Stimulated activated CD4-positive, alpha-beta T cell treated with anti-CD3 and anti-CD28 coated beads, Interleukin-1b, Interleukin-23, amount 100 ng/mL, for 48 hours (primary cell): ENCODE measurements at regions not wholly inside any gene's neighbourhood (a gene's known extent, or its start where the extent isn't known, plus 50 kb on each side); places are given as distances from the start of the nearest gene placed in this dataset.
"Not testable (repeated sequence)": the region's sequence is repeated elsewhere in the genome, so short reads cannot be mapped to it uniquely, and the experiment has no call there.

Experiments used
- DNase-seq: peaks from one replicate; pipeline ENCODE4 v3.0.0-alpha.2; 2020

DNA sequence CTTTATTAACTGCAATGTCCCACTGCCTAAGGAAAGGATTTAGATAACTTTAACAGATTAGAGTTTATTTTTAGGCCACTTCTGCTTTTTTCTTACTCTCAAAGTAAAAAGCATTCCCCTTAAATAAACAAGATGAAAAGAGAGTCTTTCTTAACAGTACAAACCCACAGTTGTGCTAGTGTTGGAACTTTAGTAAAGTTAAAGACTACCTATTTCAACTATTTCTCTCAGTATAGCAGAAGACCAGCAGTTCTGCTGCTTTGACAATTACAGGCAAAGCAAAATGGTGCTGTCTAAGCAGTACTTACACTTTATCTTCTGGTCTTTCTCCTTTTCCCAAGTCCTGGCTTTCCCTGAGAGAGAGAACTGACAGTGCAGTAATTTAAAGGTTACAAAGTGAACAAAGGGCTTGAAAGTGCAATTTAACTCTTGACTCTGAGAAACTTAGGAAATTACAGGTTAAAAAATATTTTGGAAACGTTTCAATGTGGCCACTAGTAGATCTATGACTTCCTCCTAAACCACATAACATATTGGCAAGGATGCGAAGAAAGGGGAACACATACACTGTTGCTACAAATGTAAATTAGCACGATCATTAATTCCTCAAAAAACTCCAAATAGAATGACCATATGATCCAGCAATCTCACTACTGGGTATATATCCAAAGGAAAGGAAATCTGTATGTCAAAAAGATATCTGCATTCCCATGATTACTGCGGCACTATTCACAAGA is 135.4 kb upstream of the POGK start:
- no peak for DNase-seq

DNA sequence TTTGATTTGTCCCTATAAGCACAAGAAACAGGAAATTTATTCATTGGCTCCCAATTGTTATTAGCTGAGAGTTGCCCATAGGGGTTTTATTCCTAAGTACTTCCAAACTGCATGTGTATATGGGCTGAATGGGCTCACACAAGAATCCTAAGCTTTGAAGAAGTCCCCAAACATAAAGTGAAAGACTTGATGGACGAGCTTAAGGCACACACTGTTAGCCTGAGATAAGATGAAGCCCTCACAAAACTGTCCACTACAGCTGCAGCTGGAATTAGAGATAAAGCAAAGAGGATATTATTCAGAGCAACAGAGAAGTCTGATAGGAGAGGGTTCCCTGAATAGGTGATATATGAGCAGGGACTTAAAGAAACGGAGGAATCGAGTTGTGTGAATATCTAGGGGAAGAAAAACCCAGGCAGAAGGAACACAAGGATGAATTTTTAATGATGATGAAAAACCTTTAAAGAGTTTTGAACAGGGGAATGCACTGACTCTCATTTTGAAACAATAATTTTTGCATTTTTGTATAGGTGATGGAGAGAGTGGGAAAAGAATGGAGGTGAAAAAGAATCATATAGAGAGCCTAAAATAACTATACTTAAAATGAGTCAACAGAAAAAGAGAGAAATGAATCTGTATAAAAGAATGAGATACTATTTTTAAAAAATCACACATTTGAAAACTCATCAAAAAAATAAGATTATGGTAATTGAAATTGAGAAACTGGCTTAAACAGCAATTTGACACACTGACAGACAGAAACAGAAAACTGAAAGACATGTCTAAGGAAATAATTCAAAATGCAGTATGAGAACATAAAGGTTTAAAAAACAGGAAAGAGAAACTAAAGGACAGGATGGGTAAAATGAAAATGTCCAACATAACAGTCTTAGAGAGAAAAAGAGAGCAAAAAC is 133.6 kb upstream of the POGK start:
- no peak for DNase-seq

DNA sequence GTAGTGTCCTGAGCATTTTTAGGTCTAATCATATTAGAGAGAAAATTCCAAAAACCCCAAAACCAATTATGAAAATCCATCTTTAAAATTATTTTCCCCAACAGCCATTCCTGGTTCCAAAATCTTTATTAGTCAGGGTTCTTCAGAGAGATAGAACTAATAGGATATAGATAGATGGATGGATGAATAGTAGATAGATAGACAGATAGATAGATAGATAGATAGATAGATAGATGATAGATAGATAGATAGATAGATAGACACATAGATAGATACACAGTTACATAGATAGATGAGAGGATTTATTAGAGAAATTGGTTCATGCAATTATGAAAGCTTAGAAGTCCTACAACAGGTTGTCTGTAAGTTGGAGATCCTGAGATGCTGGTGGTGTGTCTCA is 122.7 kb upstream of the POGK start:
- DNase-seq = no peak

DNA sequence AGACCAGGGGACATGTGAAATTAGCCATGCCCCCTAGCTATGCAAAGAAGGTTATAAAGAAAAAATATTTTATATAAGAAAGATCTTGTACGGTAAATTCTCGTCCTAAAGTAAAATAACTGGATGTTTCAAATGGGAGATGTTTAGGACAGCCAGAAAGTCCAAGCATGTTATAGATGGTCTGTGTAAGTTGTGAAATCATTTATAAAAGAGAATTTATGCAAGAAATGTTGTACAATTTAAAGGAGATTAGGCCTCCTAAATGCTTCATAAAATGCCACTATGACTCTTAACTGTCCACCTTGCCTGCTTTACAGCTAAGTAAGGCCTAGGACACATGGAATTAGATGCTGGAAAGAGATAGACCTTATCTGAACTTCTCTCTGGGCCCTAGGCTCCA is 118.1 kb upstream of the POGK start:
- no peak for DNase-seq

DNA sequence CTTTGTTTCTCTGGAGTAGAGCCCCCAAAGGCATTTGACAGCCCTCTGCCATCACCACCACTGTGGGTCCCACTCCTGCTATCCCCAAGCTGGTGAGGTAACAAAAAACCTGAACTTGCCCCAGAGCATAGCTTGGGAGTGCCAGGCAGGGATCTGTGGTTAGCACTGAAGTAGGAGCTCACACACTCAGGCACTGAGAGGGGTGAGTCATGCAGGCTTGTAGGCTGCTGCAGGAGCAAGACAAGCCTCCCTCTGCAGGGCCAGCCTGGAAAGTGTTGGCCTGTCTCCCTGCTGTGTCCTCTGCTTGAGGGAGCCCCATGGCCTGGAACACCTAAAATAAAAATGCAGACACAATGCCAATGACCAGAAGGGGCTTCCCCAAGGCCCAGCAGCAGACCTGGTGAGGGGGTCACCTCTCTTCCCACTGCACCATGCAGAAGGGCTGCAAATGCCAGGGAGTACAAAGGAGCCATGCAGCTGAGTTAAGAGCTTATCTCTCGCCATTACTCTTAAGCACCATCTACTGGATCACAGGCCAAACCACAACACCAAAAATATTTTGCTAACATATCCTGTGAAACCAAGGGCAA is 108.9 kb upstream of the POGK start:
- no peak for DNase-seq

DNA sequence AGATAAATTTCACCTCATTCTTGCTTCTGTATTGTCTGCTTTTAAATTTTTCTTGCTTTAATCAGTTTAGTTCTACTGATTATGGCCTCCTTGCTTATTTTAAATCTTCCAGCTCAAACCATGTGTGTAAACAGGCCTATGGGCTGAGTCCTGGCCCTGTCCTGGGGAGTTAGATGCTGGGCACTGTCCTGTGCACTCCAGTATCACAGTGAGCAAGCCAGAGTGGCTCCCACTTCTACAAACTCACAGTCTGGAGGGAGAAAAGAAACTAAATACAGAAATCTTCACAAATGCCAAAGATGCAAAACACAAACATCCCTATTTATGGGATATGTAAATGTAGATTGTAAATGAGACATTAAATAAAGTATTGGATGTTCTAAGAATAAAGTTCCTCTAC is 101.1 kb upstream of the POGK start:
- no peak for DNase-seq

DNA sequence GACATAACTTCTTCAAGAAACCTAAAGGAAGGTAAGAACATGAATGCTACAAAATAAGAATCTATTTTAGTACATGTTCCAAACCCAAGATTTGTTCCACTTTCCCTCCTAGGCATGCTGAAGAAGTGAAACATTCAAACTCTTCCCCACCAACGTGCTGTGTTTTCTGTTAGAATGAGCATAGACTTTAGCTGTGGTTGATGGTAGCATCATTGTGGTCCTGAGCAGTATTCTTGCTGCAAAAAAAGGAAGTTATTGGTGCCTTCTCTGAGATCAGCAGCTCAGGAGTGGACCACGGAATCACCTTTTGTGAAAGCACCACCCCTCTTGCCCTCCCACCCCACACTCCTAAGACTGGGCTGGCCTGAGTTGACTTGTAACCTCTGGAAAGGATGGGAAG is 100.4 kb upstream of the POGK start:
- no peak for DNase-seq

DNA sequence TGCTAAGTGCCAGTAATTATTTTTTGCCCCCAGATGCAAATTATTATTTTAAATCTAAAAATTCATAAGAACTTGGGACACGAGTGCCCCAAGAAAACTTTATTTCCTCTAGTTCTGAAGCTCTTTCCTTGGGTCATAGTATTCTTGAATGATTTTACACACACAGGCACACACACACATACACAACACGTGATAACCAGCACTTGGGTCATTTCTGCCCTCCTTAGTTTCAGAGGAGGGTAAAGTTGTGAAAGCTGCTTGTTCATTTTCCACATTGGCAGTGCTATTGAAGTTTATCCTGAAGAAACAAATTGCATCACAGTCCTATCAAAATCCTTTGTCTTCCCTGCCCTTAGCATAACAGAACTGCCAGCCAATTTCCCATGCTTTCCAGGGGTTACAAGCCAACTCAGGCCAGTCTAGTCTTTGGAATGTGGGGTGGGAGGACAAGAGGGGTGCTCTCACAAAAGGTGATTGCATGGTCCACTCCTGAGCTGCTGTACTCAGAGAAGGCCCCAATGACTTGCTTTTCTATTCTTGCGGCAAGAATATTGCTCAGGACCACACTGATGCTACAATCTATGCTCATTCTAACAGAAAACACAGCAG is 98.5 kb upstream of the POGK start:
- no peak for DNase-seq

DNA sequence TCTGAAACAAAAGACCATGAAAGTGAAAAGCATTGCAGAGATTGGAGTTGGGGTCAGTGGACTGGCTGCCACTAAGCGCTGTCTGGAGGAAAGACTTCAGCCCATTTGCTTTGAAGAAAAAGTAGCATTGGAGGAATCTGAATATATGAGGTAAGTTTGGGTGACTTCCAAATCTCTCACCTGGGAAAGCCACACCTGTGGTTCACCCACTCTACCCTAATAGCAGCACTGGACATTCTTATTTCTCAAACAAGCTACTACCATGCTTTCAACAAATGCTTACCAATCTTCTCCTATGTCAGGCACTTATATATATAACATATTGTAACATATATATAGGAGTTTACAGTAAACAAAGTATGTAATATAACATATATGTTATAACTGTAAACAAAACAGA is 76.0 kb upstream of the POGK start:
- no peak for DNase-seq

DNA sequence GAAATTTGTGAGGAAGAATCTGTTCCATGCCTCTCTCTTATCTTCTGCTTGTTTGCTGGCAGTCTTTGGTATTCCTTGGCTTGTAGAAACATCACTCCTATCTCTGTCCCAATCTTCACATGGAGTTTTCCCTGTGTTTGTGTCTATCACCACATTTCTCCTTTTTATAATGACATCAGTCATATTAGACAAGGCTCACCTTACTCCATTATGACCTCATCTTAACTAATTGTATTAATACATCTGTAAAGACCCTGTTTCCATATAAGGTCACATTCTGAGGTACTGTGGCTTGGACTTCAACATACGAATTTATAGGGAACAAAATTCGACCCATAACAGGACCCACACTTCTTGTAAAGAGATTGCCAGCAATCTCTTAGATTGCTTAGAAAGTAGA is 72.3 kb upstream of the POGK start:
- DNase-seq = no peak

DNA sequence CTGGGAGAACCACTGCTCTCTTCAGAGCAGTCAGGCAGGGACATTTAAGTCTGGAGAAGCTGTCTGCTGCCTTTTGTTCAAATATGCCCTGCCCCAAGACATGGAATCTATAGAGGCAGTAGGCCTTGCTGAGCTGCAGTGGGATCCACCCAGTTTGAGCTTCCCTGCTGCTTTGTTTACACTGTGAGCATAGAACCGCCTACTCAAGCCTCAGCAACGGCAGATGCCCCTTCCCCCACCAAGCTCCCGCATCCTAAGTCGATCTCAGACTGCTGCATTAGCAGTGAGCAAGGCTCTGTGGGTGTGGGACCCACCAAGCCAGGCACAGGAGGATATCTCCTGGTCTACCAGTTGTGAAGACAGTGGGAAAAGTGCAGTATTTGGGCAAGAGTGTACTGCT is 54.6 kb upstream of the POGK start:
- DNase-seq = not testable (repeated sequence)

DNA sequence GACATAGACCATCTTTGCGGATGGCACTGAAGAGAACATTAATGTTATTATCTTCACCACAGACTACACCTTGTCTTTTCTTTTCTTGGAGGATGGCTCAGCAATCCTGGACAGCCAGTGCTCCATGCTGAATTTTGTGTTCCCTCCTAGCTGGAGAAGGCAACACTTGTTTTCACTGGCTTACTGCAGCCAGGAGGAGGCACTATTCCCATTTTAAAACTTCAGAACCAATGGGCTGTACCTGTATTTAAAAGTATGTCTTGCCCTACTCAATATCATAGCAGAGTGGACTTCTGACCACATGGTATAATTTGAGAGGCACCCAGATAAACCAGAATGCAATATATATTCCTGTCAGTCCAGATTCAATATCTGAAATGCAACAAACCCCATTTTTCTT is 53.3 kb upstream of the POGK start:
- DNase-seq = no peak

DNA sequence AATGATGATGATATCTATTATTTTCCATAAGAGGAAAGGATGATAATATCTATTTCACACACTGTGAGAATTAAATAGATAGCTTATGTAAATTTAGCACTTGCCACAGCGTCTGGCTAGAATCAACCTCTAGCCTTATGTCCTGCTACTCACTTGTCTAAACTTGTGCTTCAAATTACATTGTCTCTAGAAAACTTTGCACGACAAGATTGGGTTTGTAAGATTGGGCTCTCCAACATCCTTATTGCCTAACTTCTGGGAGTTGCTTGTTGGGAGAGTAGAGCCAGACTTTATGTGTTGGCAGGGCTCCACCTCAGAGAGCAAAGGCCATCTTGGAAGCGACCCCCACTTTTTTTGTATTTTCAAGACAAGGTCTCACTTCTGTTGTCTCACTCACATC is 50.0 kb upstream of the POGK start:
- DNase-seq = no peak
